SW 1271 (cell line): ENCODE measurements at regions not wholly inside any gene's neighbourhood (a gene's known extent, or its start where the extent isn't known, plus 50 kb on each side); places are given as distances from the start of the nearest gene placed in this dataset.
"Not testable (repeated sequence)": the region's sequence is repeated elsewhere in the genome, so short reads cannot be mapped to it uniquely, and the experiment has no call there.

Source experiments
- DNase-seq, 2 experiments: peaks; one replicate each; lab custom pipeline; 2025; lab: John Stamatoyannopoulos, UW

- no peak for DNase-seq
These were observed 260.1 kb downstream of the PRELID2 start for GRCh38 chr5:145574889-145575573.

DNA sequence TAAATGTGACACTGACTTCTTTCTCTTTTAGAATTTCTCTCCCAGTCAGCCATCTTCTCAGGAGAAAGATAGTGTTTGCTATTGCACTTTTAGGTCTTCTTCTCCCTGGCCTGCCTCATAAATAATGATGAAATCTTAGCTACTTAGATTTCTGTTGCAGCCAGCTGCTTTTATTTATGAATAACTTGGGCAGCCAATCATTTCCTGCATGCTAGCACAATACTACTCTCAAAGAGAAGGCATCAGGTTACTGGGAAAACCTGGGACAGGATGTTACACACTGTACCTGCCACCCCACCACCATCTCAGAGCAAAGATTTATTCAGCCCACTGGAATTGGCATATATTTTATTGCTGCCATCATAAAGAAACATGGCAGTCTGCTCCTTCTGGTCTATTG lies 266.6 kb downstream of the PRELID2 start:
- no peak for DNase-seq

DNA sequence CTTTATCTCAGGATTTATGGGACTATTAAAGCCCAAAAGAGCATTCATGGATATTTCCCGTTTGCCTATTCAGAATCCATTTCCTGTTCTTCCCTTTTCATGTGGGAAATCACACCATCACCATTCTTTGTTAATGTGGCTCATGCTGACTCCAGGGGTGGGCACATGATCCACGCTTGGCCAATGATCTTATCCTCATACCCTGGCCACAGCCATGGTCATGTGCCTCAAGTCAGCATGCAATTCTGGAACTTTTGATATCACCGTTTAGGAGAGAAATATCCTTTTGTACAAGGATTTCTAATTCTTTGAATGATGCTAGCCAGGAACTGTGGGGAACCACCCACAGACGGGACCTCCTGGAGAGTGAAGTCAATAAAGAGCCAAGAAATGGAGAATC lies 272.2 kb downstream of the PRELID2 start:
- no peak for DNase-seq

GRCh38 chr5:145558288-145558687 lies 276.9 kb downstream of the PRELID2 start:
- no peak for DNase-seq

- no peak for DNase-seq
These were observed 277.8 kb downstream of the PRELID2 start for GRCh38 chr5:145557345-145557744.

DNA sequence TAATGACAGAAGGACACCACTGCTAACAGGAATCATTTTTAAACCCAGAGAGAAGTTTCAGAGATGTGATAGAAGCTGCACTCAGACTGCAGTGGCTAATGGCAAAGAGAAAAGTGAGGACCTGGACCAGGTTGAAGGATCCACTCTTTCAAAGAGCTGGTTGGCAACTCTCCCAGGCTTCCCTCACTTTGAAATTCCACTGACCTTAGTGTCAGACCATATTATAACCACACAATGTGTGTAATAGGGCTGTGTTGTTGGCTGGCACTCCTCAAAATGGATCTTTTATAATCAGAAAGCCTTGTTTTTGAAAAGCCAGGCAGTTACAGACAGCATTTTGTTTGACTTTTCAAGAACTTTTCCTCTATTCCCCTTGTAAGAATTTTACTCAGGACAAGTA lies 280.7 kb downstream of the PRELID2 start:
- DNase-seq: no peak

DNA sequence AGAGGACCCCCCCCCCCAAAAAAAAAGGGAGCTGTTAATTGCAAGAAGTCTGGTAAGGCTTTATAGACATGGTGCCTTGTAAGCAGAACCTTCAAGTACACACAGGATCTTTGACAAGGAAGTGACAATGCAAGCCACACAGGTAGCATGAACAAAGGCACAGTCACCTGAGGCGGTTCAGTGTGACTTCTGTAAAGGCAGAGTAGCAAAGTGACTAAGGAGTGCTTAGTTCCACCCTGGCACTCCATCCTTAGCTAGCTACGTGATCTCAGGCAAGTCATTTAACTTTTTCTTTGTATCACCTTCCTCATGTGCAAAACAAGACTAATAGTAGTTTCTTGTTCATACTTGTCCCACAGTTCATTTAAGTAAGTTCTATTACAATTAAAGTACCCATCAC lies 282.0 kb downstream of the PRELID2 start:
- DNase-seq: no peak

- DNase-seq: no peak
These were observed 283.4 kb downstream of the PRELID2 start for GRCh38 chr5:145551714-145552113.

DNA sequence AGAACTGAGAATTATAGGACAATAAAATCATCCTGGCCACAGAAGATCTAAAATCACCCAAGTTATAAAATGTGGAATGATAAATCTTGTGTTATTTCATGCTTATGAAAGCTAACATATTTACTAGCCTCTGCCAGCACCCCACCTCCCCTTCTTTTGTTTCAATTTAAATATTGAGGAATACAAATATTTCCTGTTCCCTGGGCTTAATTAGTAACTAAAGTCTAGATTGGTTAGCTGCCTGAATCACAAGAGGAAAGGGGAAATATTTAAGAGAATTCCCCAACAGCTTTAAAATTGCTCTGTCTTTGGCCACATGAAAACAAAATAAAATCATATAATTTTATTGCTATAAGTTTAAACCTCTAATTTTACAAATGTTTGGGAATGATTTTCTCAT lies 287.0 kb downstream of the PRELID2 start:
- DNase-seq: no peak

- no peak for DNase-seq
These were observed 290.7 kb downstream of the PRELID2 start for GRCh38 chr5:145544401-145544800.

GRCh38 chr5:145543968-145544367 lies 291.2 kb downstream of the PRELID2 start:
- no peak for DNase-seq

GRCh38 chr5:145540375-145540774 lies 294.8 kb downstream of the PRELID2 start:
- DNase-seq: no peak

DNA sequence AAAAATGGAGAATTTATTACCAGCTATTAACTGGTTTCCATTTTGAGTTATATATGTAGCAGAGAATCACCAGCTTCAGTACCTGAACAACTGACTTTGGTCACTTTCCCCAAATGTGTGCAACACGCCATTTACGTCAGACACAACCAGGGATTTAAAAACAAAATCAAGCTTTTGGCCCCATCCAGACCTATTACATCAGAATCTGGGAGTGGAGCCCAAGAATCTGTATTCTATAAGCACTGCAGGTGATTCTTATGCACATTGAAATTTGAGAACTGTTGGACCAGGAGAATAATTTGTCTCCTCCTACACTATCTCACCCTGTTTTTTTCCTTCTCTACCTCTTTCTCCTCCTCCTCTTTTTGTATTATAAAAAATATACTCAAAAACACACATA lies 295.9 kb downstream of the PRELID2 start:
- DNase-seq: no peak

DNA sequence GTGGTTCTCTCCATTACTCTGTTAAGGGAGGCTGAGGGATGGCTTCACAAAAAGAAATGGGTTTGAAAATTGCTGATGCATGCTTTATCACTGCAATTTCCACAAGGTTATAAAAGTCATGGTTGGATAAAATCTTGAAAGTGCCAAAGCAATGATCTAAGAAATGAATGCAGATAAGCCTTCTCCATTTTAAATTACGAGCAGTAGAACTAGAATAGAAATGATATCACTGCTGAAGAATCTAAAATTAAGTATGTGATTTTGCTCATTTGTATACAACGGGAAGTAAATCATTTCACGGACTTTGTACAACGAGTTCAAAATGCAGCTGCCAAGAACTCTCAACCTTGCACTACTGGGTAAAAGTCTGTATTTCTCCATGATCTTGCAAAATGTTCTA lies 299.0 kb downstream of the PRELID2 start:
- no peak for DNase-seq

- peak; percentile 14 to 45 for DNase-seq
These were observed 304.0 kb downstream of the PRELID2 start for GRCh38 chr5:145531038-145531734.

GRCh38 chr5:145521523-145521922 lies 313.6 kb downstream of the PRELID2 start:
- no peak for DNase-seq

GRCh38 chr5:145521066-145521465 lies 314.1 kb downstream of the PRELID2 start:
- DNase-seq: no peak

DNA sequence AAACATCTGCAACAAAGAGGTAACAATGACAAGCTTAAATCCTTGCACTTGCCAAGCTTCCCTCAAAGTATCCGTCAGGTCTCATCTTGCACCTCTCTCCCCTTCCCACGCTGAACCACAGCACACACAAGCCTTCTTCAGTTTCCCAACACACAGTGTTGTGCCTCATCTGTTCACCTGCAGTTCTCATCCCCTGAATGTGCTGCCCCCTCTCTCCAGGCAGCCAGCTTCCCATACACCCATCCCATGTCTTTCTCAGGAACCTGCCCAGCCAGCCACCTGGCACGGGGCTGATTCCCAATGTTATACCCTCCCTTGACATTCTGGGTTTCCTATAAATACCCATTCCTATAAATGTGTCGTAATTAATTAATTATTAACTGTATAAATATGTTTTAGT lies 314.8 kb downstream of the PRELID2 start:
- no peak for DNase-seq

DNA sequence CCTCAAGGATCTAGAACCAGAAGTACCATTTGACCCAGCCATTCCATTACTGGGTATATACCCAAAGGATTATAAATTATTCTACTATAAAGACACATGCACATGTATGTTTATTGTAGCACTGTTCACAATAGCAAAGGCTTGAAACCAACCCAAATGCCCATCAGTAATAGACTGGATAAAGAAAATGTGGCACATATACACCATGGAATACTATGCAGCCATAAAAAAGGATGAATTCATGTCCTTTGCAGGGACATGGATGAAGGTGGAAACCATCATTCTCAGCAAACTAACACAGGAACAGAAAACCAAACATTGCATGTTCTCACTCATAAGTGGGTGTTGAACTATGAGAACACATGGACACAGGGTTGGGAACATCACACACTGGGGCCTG lies 317.6 kb downstream of the PRELID2 start:
- DNase-seq: not testable (repeated sequence)

DNA sequence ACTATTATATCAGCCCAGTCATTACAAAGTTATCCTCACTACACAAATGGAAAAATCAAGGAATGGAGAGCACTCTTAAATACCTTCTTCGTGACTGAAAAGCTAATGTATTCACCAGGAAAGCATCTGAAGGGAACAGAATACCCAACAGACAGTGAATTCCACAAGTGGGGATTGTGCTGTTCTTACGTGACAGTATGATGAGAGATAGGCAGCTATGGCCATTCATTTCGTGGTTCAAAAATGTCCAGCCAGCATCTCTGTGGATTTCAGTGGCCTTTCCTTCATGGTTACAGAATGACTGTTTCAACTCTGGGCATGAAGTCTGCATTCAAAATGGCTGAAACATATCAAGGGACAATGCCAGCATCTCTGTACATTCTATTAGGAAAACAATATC lies 323.8 kb downstream of the PRELID2 start:
- no peak for DNase-seq

DNA sequence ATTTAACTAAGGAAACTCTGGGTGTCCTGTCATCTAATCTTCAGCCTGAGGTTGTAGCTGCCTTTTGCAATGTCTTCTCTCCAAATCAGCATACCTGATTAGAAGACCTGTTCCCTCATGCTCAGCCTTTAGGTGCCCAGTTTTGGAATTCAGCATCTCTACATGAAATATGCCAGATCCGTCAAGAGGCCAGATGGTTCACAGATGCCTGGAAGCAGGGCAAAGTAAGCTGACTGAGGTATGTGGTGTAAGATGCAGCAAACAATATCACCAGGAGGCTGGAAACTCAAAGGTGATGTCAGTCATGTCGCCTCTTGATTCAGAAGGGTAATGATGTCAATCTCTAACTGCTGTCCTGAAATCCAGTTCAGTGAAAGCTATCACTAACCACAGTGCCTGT lies 324.4 kb downstream of the PRELID2 start:
- no peak for DNase-seq

- no peak for DNase-seq
These were observed 324.8 kb downstream of the PRELID2 start for GRCh38 chr5:145510324-145510723.

- no peak for DNase-seq
These were observed 325.6 kb downstream of the PRELID2 start for GRCh38 chr5:145509336-145510136.
